ENCODE measurements at regions not wholly inside any gene's neighbourhood (a gene's known extent, or its start where the extent isn't known, plus 50 kb on each side); places are given as distances from the start of the nearest gene placed in this dataset.

DNA sequence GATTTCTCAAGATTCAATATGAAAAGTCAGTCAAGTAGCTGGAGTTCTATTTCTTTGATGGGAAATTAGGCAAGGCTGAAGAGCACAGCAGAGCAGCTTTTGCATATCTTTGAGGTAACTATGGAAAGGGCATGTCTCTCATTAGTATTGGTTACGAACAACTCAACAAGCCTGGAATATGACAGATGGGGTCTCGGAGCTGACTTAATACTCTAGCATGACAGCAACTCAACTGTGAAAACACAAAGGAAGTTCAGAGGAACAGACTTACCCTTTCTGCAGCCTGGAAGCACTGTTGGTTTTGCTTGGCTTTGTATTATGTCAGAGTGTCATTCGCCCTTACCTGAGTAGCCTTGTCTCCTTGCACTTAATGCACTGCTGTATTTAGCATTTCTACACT, 79.9 kb upstream of the AADAT start:
- TF ChIP-seq, protein P1, sequence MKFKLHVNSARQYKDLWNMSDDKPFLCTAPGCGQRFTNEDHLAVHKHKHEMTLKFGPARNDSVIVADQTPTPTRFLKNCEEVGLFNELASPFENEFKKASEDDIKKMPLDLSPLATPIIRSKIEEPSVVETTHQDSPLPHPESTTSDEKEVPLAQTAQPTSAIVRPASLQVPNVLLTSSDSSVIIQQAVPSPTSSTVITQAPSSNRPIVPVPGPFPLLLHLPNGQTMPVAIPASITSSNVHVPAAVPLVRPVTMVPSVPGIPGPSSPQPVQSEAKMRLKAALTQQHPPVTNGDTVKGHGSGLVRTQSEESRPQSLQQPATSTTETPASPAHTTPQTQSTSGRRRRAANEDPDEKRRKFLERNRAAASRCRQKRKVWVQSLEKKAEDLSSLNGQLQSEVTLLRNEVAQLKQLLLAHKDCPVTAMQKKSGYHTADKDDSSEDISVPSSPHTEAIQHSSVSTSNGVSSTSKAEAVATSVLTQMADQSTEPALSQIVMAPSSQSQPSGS (CRISPR knock-in tag; IDR thresholded peaks at IDR 0.05; ENCODE audit: borderline replicate concordance, low read depth): no peak
- TF ChIP-seq, protein P2, sequence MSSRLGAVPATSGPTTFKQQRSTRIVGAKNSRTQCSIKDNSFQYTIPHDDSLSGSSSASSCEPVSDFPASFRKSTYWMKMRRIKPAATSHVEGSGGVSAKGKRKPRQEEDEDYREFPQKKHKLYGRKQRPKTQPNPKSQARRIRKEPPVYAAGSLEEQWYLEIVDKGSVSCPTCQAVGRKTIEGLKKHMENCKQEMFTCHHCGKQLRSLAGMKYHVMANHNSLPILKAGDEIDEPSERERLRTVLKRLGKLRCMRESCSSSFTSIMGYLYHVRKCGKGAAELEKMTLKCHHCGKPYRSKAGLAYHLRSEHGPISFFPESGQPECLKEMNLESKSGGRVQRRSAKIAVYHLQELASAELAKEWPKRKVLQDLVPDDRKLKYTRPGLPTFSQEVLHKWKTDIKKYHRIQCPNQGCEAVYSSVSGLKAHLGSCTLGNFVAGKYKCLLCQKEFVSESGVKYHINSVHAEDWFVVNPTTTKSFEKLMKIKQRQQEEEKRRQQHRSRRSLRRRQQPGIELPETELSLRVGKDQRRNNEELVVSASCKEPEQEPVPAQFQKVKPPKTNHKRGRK (CRISPR knock-in tag; IDR thresholded peaks at IDR 0.05; ENCODE audit: borderline replicate concordance): no peak
- TF ChIP-seq, protein P3, sequence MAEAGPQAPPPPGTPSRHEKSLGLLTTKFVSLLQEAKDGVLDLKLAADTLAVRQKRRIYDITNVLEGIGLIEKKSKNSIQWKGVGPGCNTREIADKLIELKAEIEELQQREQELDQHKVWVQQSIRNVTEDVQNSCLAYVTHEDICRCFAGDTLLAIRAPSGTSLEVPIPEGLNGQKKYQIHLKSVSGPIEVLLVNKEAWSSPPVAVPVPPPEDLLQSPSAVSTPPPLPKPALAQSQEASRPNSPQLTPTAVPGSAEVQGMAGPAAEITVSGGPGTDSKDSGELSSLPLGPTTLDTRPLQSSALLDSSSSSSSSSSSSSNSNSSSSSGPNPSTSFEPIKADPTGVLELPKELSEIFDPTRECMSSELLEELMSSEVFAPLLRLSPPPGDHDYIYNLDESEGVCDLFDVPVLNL (CRISPR knock-in tag; IDR thresholded peaks at IDR 0.05; ENCODE audit: borderline replicate concordance, low read depth): no peak
